ENCODE measurements at regions not wholly inside any gene's neighbourhood (a gene's known extent, or its start where the extent isn't known, plus 50 kb on each side); places are given as distances from the start of the nearest gene placed in this dataset.

DNA sequence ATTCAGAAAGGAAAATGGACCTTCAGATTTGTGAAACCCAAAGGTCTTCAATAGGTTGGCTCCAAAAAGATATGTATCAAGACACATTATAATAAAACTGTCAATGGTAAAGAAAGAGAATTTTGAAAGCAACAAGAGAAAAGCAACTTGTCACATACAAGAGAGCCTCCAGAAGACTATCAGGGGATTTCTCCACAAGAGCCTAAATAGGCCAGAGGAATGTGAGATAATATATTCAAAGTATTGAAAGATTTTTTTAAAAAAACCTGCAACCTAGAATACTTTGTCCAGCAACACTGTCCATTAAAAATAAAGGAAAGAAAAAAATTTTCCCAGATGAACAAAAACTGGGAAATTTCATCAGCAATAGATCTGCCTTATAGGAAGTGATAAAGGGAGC, 869.6 kb upstream of the ADGRL2 start:
- DNase-seq (no peak), ATAC-seq (no peak)
- H3K4me3 ChIP-seq, result no peak overlapping the region
- H3K27me3 ChIP-seq, result no peaks in the 10 kb centered on the region
- no peaks in the 10 kb centered on the region for H3K4me1 ChIP-seq
- peaks cover 0 to 31% (median 10%) of the 10 kb centered on the region in 11 donors for H3K9me3 ChIP-seq
- no peaks in the 10 kb centered on the region for H3K36me3 ChIP-seq
- TF ChIP-seq, protein P1, sequence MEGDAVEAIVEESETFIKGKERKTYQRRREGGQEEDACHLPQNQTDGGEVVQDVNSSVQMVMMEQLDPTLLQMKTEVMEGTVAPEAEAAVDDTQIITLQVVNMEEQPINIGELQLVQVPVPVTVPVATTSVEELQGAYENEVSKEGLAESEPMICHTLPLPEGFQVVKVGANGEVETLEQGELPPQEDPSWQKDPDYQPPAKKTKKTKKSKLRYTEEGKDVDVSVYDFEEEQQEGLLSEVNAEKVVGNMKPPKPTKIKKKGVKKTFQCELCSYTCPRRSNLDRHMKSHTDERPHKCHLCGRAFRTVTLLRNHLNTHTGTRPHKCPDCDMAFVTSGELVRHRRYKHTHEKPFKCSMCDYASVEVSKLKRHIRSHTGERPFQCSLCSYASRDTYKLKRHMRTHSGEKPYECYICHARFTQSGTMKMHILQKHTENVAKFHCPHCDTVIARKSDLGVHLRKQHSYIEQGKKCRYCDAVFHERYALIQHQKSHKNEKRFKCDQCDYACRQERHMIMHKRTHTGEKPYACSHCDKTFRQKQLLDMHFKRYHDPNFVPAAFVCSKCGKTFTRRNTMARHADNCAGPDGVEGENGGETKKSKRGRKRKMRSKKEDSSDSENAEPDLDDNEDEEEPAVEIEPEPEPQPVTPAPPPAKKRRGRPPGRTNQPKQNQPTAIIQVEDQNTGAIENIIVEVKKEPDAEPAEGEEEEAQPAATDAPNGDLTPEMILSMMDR (IDR thresholded peaks at IDR 0.05), result no peak
- no peak overlapping the region for H3K27ac ChIP-seq
- intact Hi-C loops (cut with DNase I), result no loop called here

DNA sequence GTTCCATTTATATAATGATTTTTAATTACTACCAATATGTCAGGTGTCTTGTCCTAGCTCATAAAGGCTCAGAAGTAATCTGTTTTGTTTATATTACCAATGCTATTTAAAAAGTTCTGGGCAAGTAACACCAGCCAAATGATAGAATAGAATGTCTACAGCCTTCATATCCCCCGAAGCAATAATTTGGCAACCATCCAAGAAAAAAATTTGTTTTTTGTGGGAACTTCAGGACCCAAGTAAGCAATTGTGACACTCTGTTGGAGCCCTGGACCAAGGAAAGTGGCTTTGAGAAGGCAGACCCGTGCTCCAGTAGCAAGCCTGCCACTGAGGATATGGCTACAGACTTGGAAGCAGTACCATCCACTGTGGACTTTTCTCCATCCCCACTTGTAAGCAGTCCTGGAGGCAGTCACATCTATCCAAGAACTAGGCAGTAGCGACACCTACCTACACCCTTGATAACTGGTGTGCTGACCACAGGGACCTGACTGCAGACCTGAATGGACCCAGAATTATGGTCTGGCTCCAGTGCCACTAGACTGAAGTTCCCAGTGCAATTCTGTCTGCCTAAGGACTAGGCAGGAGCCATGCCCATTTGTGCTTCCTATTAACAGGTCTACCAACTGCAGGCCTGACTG, 870.7 kb upstream of the ADGRL2 start:
- TF ChIP-seq, protein P1 (IDR thresholded peaks at IDR 0.05), result no peak
- no peaks in the 10 kb centered on the region for H3K36me3 ChIP-seq
- intact Hi-C loops (cut with DNase I), result no loop called here
- DNase-seq (no peak), ATAC-seq (no peak)
- no peak overlapping the region for H3K27ac ChIP-seq
- H3K27me3 ChIP-seq, result no peaks in the 10 kb centered on the region
- no peak overlapping the region for H3K4me3 ChIP-seq
- no peaks in the 10 kb centered on the region for H3K4me1 ChIP-seq
- H3K9me3 ChIP-seq, result peaks cover 0 to 31% (median 10%) of the 10 kb centered on the region in 11 donors
- WGBS, 2 donors, result 73 to 74% methylated on average over 3 of the region's 3 CpGs

DNA sequence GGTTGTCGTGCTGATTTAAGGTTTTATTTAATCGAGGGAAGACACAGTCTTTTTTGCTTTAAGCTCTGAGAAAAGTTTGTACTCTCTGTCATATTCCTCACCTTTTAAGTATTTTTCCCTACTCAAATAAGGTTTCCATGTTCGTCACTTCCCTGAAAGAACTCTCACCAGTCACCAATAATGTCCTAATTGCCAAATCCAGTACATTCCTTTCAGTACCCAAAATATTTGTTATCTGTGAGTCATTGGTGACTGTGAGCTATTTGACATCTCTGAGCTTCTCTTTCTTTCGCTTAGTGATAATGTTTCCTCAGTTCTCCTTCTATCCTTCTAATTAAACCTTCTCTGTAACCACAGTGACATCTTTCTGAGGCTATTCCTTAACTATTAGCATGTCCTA, 874.2 kb upstream of the ADGRL2 start:
- Histone ChIP-seq H3K27me3 (no peaks in the 10 kb centered on the region), H3K36me3 (no peaks in the 10 kb centered on the region), H3K4me3 (no peak overlapping the region), H3K9me3 (peaks cover 0 to 22% (median 10%) of the 10 kb centered on the region in 11 donors), H3K27ac (no peak overlapping the region), H3K4me1 (no peaks in the 10 kb centered on the region)
- WGBS, 2 donors, result 87% methylated on average over 4 of the region's 4 CpGs
- DNase-seq (no peak), ATAC-seq (no peak)
- TF ChIP-seq, protein P1 (IDR thresholded peaks at IDR 0.05), result no peak
- intact Hi-C loops (cut with DNase I), result no loop called here

- Histone ChIP-seq H3K9me3 (peaks cover 0 to 10% (median 5%) of the 10 kb centered on the region in 11 donors), H3K4me1 (no peaks in the 10 kb centered on the region), H3K4me3 (no peak overlapping the region), H3K36me3 (no peaks in the 10 kb centered on the region), H3K27ac (no peak overlapping the region), H3K27me3 (no peaks in the 10 kb centered on the region)
- no peak for ATAC-seq
- WGBS, 2 donors, result 80 to 82% methylated on average over 3 of the region's 3 CpGs
- no peak for DNase-seq
- TF ChIP-seq, protein P1 (IDR thresholded peaks at IDR 0.05), result no peak
- intact Hi-C loops (cut with DNase I), result no loop called here
Observed at GRCh38 chr1:80925130-80925805, 875.5 kb upstream of the ADGRL2 start.
